ENCODE measurements at regions not wholly inside any gene's neighbourhood (a gene's known extent, or its start where the extent isn't known, plus 50 kb on each side); places are given as distances from the start of the nearest gene placed in this dataset.

- DNase-seq = peak; percentile 12
Observed at GRCh38 chr6:56863366-56863765, 91.5 kb upstream of the BEND6 start.

GRCh38 chr6:56862415-56863175 is 92.3 kb upstream of the BEND6 start:
- DNase-seq = no peak

GRCh38 chr6:56860475-56860874 is 94.4 kb upstream of the BEND6 start:
- peak; percentile 79 for DNase-seq

GRCh38 chr6:56856036-56856580 is 98.8 kb upstream of the BEND6 start:
- DNase-seq = peak; percentile 35

- DNase-seq = no peak
Observed at GRCh38 chr6:56854086-56854485, 100.8 kb upstream of the BEND6 start.

- peak; percentile 53 for DNase-seq
Observed at GRCh38 chr6:56853541-56853940, 101.4 kb upstream of the BEND6 start.

- DNase-seq = peak; percentile 62
Observed at GRCh38 chr6:56852260-56853010, 102.5 kb upstream of the BEND6 start.

GRCh38 chr6:56851541-56852259 is 103.2 kb upstream of the BEND6 start:
- DNase-seq = peak; percentile 94

- peak; percentile 68 for DNase-seq
Observed at GRCh38 chr6:56851074-56851473, 103.8 kb upstream of the BEND6 start.

- DNase-seq = peak; percentile 46
Observed at GRCh38 chr6:56850626-56851025, 104.3 kb upstream of the BEND6 start.

GRCh38 chr6:56849896-56850295 is 105.0 kb upstream of the BEND6 start:
- peak; percentile 46 for DNase-seq

GRCh38 chr6:56848105-56848504 is 106.8 kb upstream of the BEND6 start:
- no peak for DNase-seq

GRCh38 chr6:56845032-56845431 is 109.9 kb upstream of the BEND6 start:
- no peak for DNase-seq

- DNase-seq = peak; percentile 97
Observed at GRCh38 chr6:56843476-56844349, 111.2 kb upstream of the BEND6 start.

- peak; percentile 89 for DNase-seq
Observed at GRCh38 chr6:56842686-56843475, 112.0 kb upstream of the BEND6 start.

- peak; percentile 34 for DNase-seq
Observed at GRCh38 chr6:56841751-56842150, 113.2 kb upstream of the BEND6 start.

GRCh38 chr6:56841381-56841749 is 113.5 kb upstream of the BEND6 start:
- DNase-seq = no peak

GRCh38 chr6:56840467-56841380 is 114.2 kb upstream of the BEND6 start:
- DNase-seq = peak; percentile 87

GRCh38 chr6:56839533-56840183 is 115.2 kb upstream of the BEND6 start:
- peak; percentile 52 for DNase-seq

GRCh38 chr6:56838965-56839364 is 115.9 kb upstream of the BEND6 start:
- DNase-seq = peak; percentile 39
